Panc1 (cell line): ENCODE measurements at regions not wholly inside any gene's neighbourhood (a gene's known extent, or its start where the extent isn't known, plus 50 kb on each side); places are given as distances from the start of the nearest gene placed in this dataset.

Source experiments
- ATAC-seq: fragments of 200-7000 bp; cut with Tn5 transposase; 2 replicates; pipeline ENCODE4 v1.9.1; 2020; ENCODE audit warnings: mild to moderate bottlenecking, moderate library complexity
- BruUV-seq: library from RNA; stranded (reverse); fragments of 400-500 nt; replicated peaks from 2 replicates; lab custom pipeline; 2021; lab: Mats Ljungman, UMichigan
- CTCF ChIA-PET: fragments of 300-600 bp; sonication (Branson Sonifier 250); formaldehyde crosslinking; loops from one replicate; lab custom pipeline; 2022; ENCODE audit warnings: antibody characterized with exemption; lab: Charles Lee
- POLR2A ChIA-PET: fragments of 300-600 bp; sonication (Branson Sonifier 250); formaldehyde crosslinking; loops from one replicate; lab custom pipeline; 2022; ENCODE audit warnings: antibody characterized with exemption; lab: Charles Lee
- DNase-seq: peaks from one replicate; pipeline ENCODE4 v3.0.0-alpha.2; 2010; ENCODE audit warnings: low read depth, low spot score
- H3K27ac ChIP-seq: 2 replicates; pipeline ENCODE4 v1.5.1; 2011; ENCODE audit warnings: mild to moderate bottlenecking, low read length, inconsistent platforms
- H3K27me3 ChIP-seq: fragments of 200-500 bp; sonication (Bioruptor generic); 2 replicates; pipeline ENCODE4 v1.6.0; 2014; ENCODE audit warnings: low read length, inconsistent platforms; ENCODE audit not compliant: control insufficient read depth, insufficient read depth
- H3K36me3 ChIP-seq: fragments of 200-500 bp; sonication (Bioruptor generic); 2 replicates; pipeline ENCODE4 v1.5.1; 2014; ENCODE audit warnings: inconsistent platforms, mild to moderate bottlenecking, low read length, moderate library complexity; ENCODE audit not compliant: control insufficient read depth, insufficient read depth
- H3K4me1 ChIP-seq: 2 replicates; pipeline ENCODE4 v1.5.1; 2011; ENCODE audit warnings: inconsistent platforms, mild to moderate bottlenecking, low read length, moderate library complexity; ENCODE audit not compliant: control insufficient read depth, insufficient read depth
- H3K4me3 ChIP-seq, 2 experiments: 2 replicates each; pipeline ENCODE4 v1.5.1; 2011 to 2012; ENCODE audit warnings: low read depth in 2 of 2, low read length in 2 of 2, mild to moderate bottlenecking in 2 of 2, inconsistent platforms in 1 of 2, moderate library complexity in 1 of 2
- H3K9me3 ChIP-seq: fragments of 200-500 bp; sonication (Bioruptor generic); 2 replicates; pipeline ENCODE4 v1.5.1; 2014; ENCODE audit warnings: low read depth, mild to moderate bottlenecking, inconsistent platforms, low read length, moderate library complexity; ENCODE audit not compliant: control insufficient read depth, insufficient read depth
- CTCF ChIP-seq: fragments of 450-650 bp; IDR thresholded peaks from 2 replicates; pipeline ENCODE4 v1.5.1; 2017; ENCODE audit warnings: mild to moderate bottlenecking
- POLR2AphosphoS5 ChIP-seq: IDR thresholded peaks from 2 replicates; pipeline ENCODE4 v1.6.1; 2012; ENCODE audit warnings: mild to moderate bottlenecking, low read depth, low read length, moderate library complexity
- REST ChIP-seq, 2 experiments: IDR thresholded peaks; 2 replicates each; pipeline ENCODE4 v1.6.1; 2011 to 2012; ENCODE audit warnings: low read depth in 2 of 2, control low read depth in 1 of 2, low read length in 1 of 2, mild to moderate bottlenecking in 1 of 2, moderate library complexity in 1 of 2; ENCODE audit not compliant: insufficient read depth in 1 of 2
- SIN3A ChIP-seq: IDR thresholded peaks from 2 replicates; pipeline ENCODE4 v1.6.1; 2012; ENCODE audit warnings: low read depth, mild to moderate bottlenecking, low read length, moderate library complexity, borderline replicate concordance; ENCODE audit not compliant: insufficient read depth
- TCF7L2 ChIP-seq: IDR thresholded peaks from 2 replicates; pipeline ENCODE4 v1.6.1; 2011; ENCODE audit warnings: mild to moderate bottlenecking, low read depth, low read length, inconsistent platforms
- in situ Hi-C: cut with HindIII; loops from 2 replicates; pipeline ENCODE4 v1.10.0; 2016; ENCODE audit warnings: low sequenced_read_pairs, low pct_unique_long_range_greater_than_20kb
- intact Hi-C: fragments of 100-400 bp; cut with micrococcal nuclease; formaldehyde crosslinking; loops from one replicate; pipeline ENCODE4 v1.10.0; 2022; ENCODE audit not compliant: unreplicated experiment

- in situ Hi-C loops: no loop called here
- TF ChIP-seq CTCF (no peak), REST (IDR thresholded peaks at IDR 0.05; ENCODE audit: insufficient read depth in 1 of 2, low read depth in 2 of 2, low read length in 1 of 2) (no peak), POLR2AphosphoS5 (no peak), SIN3A (no peak), TCF7L2 (no peak)
- CTCF ChIA-PET: no interaction called here
Observed at GRCh38 chr10:6915307-6915706, 335.2 kb upstream of the PRKCQ start.

GRCh38 chr10:6912929-6913328 is 332.9 kb upstream of the PRKCQ start:
- Histone ChIP-seq H3K4me3 (no peak overlapping the region), H3K27me3 (no peaks in the 10 kb centered on the region), H3K36me3 (no peaks in the 10 kb centered on the region), H3K4me1 (no peaks in the 10 kb centered on the region), H3K9me3 (no peaks in the 10 kb centered on the region), H3K27ac (no peak overlapping the region)
- in situ Hi-C loops (no loop called here), intact Hi-C loops (no loop called here)
- POLR2A ChIA-PET: no interaction called here
- DNase-seq: no peak
- ATAC-seq: no peak
- CTCF ChIA-PET: no interaction called here
- no peak for TF ChIP-seq POLR2AphosphoS5
- no peak for TF ChIP-seq CTCF
- no peak for TF ChIP-seq REST (IDR thresholded peaks at IDR 0.05; ENCODE audit: insufficient read depth in 1 of 2, low read depth in 2 of 2, low read length in 1 of 2)
- TF ChIP-seq TCF7L2: no peak
- TF ChIP-seq SIN3A: no peak
- BruUV-seq: no TSS peak

More at GRCh38 chr10:6915307-6915706, 335.2 kb upstream of the PRKCQ start:
- no peaks in the 10 kb centered on the region for H3K9me3 ChIP-seq
- POLR2A ChIA-PET: no interaction called here
- no peaks in the 10 kb centered on the region for H3K4me1 ChIP-seq
- no peaks in the 10 kb centered on the region for H3K27me3 ChIP-seq
- no peaks in the 10 kb centered on the region for H3K36me3 ChIP-seq
- intact Hi-C loops: no loop called here
- H3K27ac ChIP-seq: no peak overlapping the region
- no peak overlapping the region for H3K4me3 ChIP-seq
- no peak for ATAC-seq
- DNase-seq: no peak
- BruUV-seq: no TSS peak
